Heart left ventricle (tissue), 13 donors: ENCODE measurements at regions not wholly inside any gene's neighbourhood (a gene's known extent, or its start where the extent isn't known, plus 50 kb on each side); places are given as distances from the start of the nearest gene placed in this dataset.

Source experiments
- POLR2A ChIP-seq, 2 donors: fragments of 450-650 bp; IDR thresholded peaks; one replicate each; pipeline ENCODE4 v1.6.1; 2017; ENCODE audit warnings: antibody characterized with exemption in 2 of 2, mild to moderate bottlenecking in 2 of 2, moderate library complexity in 2 of 2
- TF ChIP-seq, protein P1 (sequence below), 12 donors: fragments of 200-600 bp; sonication (generic) in 4 of 12; IDR thresholded peaks; one replicate each; pipeline versions ENCODE4 v1.5.0 to v1.8.0; 2018 to 2022; ENCODE audit warnings: antibody characterized with exemption in 12 of 12, mild to moderate bottlenecking in 5 of 12
- donor health status: ischemic (EF 13 %, LVEDD 7.1; RV severe dilation, severe dysfunction).
- donor health status: DM: no; HTN: yes; CAD: no.
- donor health status: DM: no; HTN: no; CAD: no.
- donor health status: ischemic (EF 25% LVEDD 6.9; RV normal size, moderate dysfunction).
- donor health status: ischemic (EF 25% LVEDD 5.7; RV mildly dilated, moderate dysfunction).
- donor health status: ischemic (EF 35%, LVEDD 5.7; RV mildly dilated, moderate dysfunction).
- donor health status: nonischemic (EF 11% LVEDD 7.7; RV severe dilation, severe dysfunction).
- donor health status: DM: yes; HTN: yes; CAD: no.
- donor health status: PGD.
- donor health status: ischemic (EF 29% LVEDD 5.4; RV normal size, mild dysfunction).
- donor health status: nonischemic (EF 23%, LVEDD 6.1; RV moderate dilation, normal function).

DNA sequence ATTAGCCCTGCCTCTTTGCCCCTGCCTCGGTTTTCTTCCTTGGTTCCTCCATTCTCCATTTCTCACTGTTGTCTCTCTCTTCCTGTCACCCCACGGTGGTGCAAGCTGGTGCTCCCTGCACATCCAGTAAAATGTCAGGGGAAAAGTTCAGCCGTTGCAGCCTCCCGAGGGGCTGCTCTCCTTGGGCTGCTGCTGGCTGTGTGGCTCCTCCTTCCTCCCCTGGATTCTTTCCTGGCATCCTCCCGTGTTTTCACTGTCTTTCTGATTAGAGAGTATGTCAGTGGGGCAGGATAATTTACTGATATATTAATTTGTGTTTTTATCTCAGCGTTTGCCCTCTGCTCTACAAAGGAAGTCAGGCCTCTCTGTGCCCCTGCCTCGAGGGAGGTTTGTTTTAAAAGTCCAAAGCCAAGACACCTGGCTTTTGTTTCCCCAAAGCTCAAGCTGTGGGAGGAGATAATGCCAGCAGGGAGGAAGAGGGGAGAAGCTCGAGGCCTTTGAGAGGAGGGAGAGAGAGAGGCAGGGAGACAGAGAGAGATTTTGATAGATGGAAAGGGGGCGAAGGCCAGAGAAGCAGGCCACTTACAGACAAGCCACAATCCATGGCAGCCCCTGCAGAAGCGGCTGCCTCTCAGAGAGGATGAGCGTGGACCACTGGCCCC, 150.3 kb upstream of the NR2F2 start:
- TF ChIP-seq, protein P1, sequence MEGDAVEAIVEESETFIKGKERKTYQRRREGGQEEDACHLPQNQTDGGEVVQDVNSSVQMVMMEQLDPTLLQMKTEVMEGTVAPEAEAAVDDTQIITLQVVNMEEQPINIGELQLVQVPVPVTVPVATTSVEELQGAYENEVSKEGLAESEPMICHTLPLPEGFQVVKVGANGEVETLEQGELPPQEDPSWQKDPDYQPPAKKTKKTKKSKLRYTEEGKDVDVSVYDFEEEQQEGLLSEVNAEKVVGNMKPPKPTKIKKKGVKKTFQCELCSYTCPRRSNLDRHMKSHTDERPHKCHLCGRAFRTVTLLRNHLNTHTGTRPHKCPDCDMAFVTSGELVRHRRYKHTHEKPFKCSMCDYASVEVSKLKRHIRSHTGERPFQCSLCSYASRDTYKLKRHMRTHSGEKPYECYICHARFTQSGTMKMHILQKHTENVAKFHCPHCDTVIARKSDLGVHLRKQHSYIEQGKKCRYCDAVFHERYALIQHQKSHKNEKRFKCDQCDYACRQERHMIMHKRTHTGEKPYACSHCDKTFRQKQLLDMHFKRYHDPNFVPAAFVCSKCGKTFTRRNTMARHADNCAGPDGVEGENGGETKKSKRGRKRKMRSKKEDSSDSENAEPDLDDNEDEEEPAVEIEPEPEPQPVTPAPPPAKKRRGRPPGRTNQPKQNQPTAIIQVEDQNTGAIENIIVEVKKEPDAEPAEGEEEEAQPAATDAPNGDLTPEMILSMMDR (IDR thresholded peaks at IDR 0.05): no peak
- no peak for TF ChIP-seq POLR2A (IDR thresholded peaks at IDR 0.05)
